Neural cell (in vitro differentiated cells): ENCODE measurements at regions not wholly inside any gene's neighbourhood (a gene's known extent, or its start where the extent isn't known, plus 50 kb on each side); places are given as distances from the start of the nearest gene placed in this dataset.

ENCODE experiments used
- H2AFZ ChIP-seq: fragments of 200-600, 300-800 bp; sonication (generic), shearing (Covaris generic); 2 replicates; pipeline ENCODE4 v1.6.0; 2014; ENCODE audit warnings: low read depth, mild to moderate bottlenecking, antibody characterized with exemption, low read length, moderate library complexity
- H3F3A ChIP-seq: fragments of 200-600 bp; shearing (Covaris generic); 2 replicates; pipeline ENCODE4 v1.6.1; 2016; ENCODE audit warnings: mild to moderate bottlenecking, moderate library complexity, mixed read lengths, antibody characterized with exemption, low read length; ENCODE audit not compliant: insufficient read depth, poor library complexity, severe bottlenecking
- H3K27ac ChIP-seq: fragments of 200-600, 300-800 bp; sonication (generic), shearing (Covaris generic); 2 replicates; pipeline ENCODE4 v1.5.1; 2014; ENCODE audit warnings: mild to moderate bottlenecking, low read length, moderate library complexity
- H3K27me3 ChIP-seq: fragments of 300-800, 200-600 bp; sonication (generic), shearing (Covaris generic); 2 replicates; pipeline ENCODE4 v1.6.0; 2014; ENCODE audit warnings: mild to moderate bottlenecking, low read depth, low read length, moderate library complexity; ENCODE audit not compliant: insufficient read depth
- H3K36me3 ChIP-seq: fragments of 300-800, 200-600 bp; sonication (generic), shearing (Covaris generic); 2 replicates; pipeline ENCODE4 v1.5.1; 2014; ENCODE audit warnings: mild to moderate bottlenecking, antibody characterized with exemption, low read length, moderate library complexity; ENCODE audit not compliant: insufficient read depth
- H3K4me2 ChIP-seq: fragments of 300-800, 200-600 bp; sonication (generic), shearing (Covaris generic); 2 replicates; pipeline ENCODE4 v1.6.0; 2014; ENCODE audit warnings: mild to moderate bottlenecking, low read length
- H3K4me3 ChIP-seq: fragments of 300-800, 200-600 bp; sonication (generic), shearing (Covaris generic); 2 replicates; pipeline ENCODE4 v1.5.1; 2014; ENCODE audit warnings: mild to moderate bottlenecking, low read length, moderate library complexity
- H3K79me2 ChIP-seq: fragments of 200-600 bp; shearing (Covaris generic); replicated peaks from 2 replicates; pipeline ENCODE4 v1.6.0; 2014; ENCODE audit warnings: mild to moderate bottlenecking, low read length, moderate library complexity; ENCODE audit not compliant: insufficient read depth
- H3K9ac ChIP-seq: fragments of 300-800, 200-600 bp; sonication (generic), shearing (Covaris generic); 2 replicates; pipeline ENCODE4 v1.6.1; 2016; ENCODE audit warnings: mild to moderate bottlenecking, low read length, mixed read lengths
- H3K9me2 ChIP-seq: fragments of 200-600 bp; shearing (Covaris generic); 2 replicates; pipeline ENCODE4 v1.6.1; 2016; ENCODE audit warnings: mild to moderate bottlenecking, low read length, mixed read lengths; ENCODE audit not compliant: insufficient read depth
- H3K9me3 ChIP-seq: fragments of 200-600, 300-800 bp; sonication (generic), shearing (Covaris generic); 2 replicates; pipeline ENCODE4 v1.6.1; 2016; ENCODE audit warnings: mild to moderate bottlenecking, mixed run types, low read length, moderate library complexity, mixed read lengths
- H4K20me1 ChIP-seq: fragments of 200-600 bp; shearing (Covaris generic); 2 replicates; pipeline ENCODE4 v1.6.1; 2016; ENCODE audit warnings: mild to moderate bottlenecking, mixed run types; ENCODE audit not compliant: insufficient read depth
- CTCF ChIP-seq: fragments of 450-650 bp; IDR thresholded peaks from 2 replicates; pipeline ENCODE4 v1.5.1; 2014; ENCODE audit warnings: antibody characterized with exemption, mild to moderate bottlenecking, moderate library complexity; ENCODE audit not compliant: poor library complexity, severe bottlenecking
- EP300 ChIP-seq: fragments of 450-650 bp; conservative IDR thresholded peaks from 2 replicates; pipeline ENCODE4 v1.6.1; 2014; ENCODE audit warnings: antibody characterized with exemption, mild to moderate bottlenecking, moderate library complexity; ENCODE audit not compliant: poor library complexity, severe bottlenecking
- EZH2 ChIP-seq: fragments of 200-600, 300-800 bp; shearing (Covaris generic), sonication (generic); IDR thresholded peaks from 2 replicates; pipeline ENCODE4 v1.6.1; 2014; ENCODE audit warnings: antibody characterized with exemption, low read length, borderline replicate concordance, mild to moderate bottlenecking; ENCODE audit not compliant: insufficient read depth, poor library complexity, severe bottlenecking
- MXI1 ChIP-seq: fragments of 450-650 bp; conservative IDR thresholded peaks from 2 replicates; pipeline ENCODE4 v1.6.1; 2014; ENCODE audit warnings: antibody characterized with exemption, mild to moderate bottlenecking; ENCODE audit not compliant: poor library complexity, severe bottlenecking
- POLR2AphosphoS5 ChIP-seq: IDR thresholded peaks from 2 replicates; pipeline ENCODE4 v1.6.1; 2012
- RAD21 ChIP-seq: fragments of 450-650 bp; conservative IDR thresholded peaks from 2 replicates; pipeline ENCODE4 v1.6.1; 2014; ENCODE audit warnings: antibody characterized with exemption, mild to moderate bottlenecking, moderate library complexity
- REST ChIP-seq: IDR thresholded peaks from 2 replicates; pipeline ENCODE4 v1.6.1; 2012; ENCODE audit warnings: borderline replicate concordance
- SMC3 ChIP-seq: fragments of 450-650 bp; conservative IDR thresholded peaks from 2 replicates; pipeline ENCODE4 v1.6.1; 2014; ENCODE audit warnings: antibody characterized with exemption, mild to moderate bottlenecking, moderate library complexity; ENCODE audit not compliant: poor library complexity

- H3K4me2 ChIP-seq = no peak overlapping the region
- H3K27ac ChIP-seq = no peak overlapping the region
- H2AFZ ChIP-seq = no peak overlapping the region
- H3K27me3 ChIP-seq = no peaks in the 10 kb centered on the region
- H3K79me2 ChIP-seq = no peaks in the 10 kb centered on the region
- no peak for TF ChIP-seq EP300
- TF ChIP-seq RAD21 = no peak
- TF ChIP-seq SMC3 = no peak
- TF ChIP-seq MXI1 = no peak
- no peak for TF ChIP-seq EZH2
- no peak for TF ChIP-seq CTCF
- no peaks in the 10 kb centered on the region for H3K9me2 ChIP-seq
- H3K36me3 ChIP-seq = no peaks in the 10 kb centered on the region
- H4K20me1 ChIP-seq = no peaks in the 10 kb centered on the region
- no peaks in the 10 kb centered on the region for H3F3A ChIP-seq
- no peak overlapping the region for H3K9ac ChIP-seq
- H3K4me3 ChIP-seq = no peak overlapping the region
- no peaks in the 10 kb centered on the region for H3K9me3 ChIP-seq
These were observed 80.4 kb downstream of the CT47B1 start for GRCh38 chrX:120795301-120795700.

- Histone ChIP-seq H4K20me1 (no peaks in the 10 kb centered on the region), H3K27me3 (no peaks in the 10 kb centered on the region), H3K9me3 (no peaks in the 10 kb centered on the region), H3K9me2 (no peaks in the 10 kb centered on the region), H3K36me3 (no peaks in the 10 kb centered on the region), H3K4me2 (no peak overlapping the region), H3K4me3 (no peak overlapping the region), H3K79me2 (no peaks in the 10 kb centered on the region), H3F3A (no peaks in the 10 kb centered on the region), H3K9ac (no peak overlapping the region), H3K27ac (no peak overlapping the region), H2AFZ (no peak overlapping the region)
- no peak for TF ChIP-seq SMC3
- no peak for TF ChIP-seq MXI1
- no peak for TF ChIP-seq POLR2AphosphoS5
- no peak for TF ChIP-seq CTCF
- no peak for TF ChIP-seq REST
These were observed 81.1 kb downstream of the CT47B1 start for GRCh38 chrX:120794525-120794975.
